ENCODE measurements at regions not wholly inside any gene's neighbourhood (a gene's known extent, or its start where the extent isn't known, plus 50 kb on each side); places are given as distances from the start of the nearest gene placed in this dataset.

- TF ChIP-seq MYC (IDR thresholded peaks at IDR 0.05; ENCODE audit: low read depth, low read length), result no peak
- TF ChIP-seq MAX (IDR thresholded peaks at IDR 0.05; ENCODE audit: low read depth, low read length), result no peak
These were observed 185.1 kb downstream of the FCRL5 start for GRCh38 chr1:157367091-157367739.

Measured in NB4 (cell line).